OCI-LY1 (cell line): ENCODE measurements at regions not wholly inside any gene's neighbourhood (a gene's known extent, or its start where the extent isn't known, plus 50 kb on each side); places are given as distances from the start of the nearest gene placed in this dataset.

Experiments used
- H2AFZ ChIP-seq: fragments of 200-600 bp; sonication (generic), shearing (Covaris generic); 2 replicates; pipeline ENCODE4 v1.6.0; 2014; ENCODE audit warnings: antibody characterized with exemption, mild to moderate bottlenecking, low read length
- H3F3A ChIP-seq: fragments of 200-600 bp; sonication (generic), shearing (Covaris generic); 2 replicates; pipeline ENCODE4 v1.6.0; 2014; ENCODE audit warnings: mild to moderate bottlenecking, antibody characterized with exemption, low read length, moderate library complexity; ENCODE audit not compliant: insufficient read depth
- H3K27ac ChIP-seq: fragments of 200-600 bp; sonication (generic); 2 replicates; pipeline ENCODE4 v1.5.1; 2014; ENCODE audit warnings: low read length, mixed run types, mild to moderate bottlenecking, low read depth; ENCODE audit not compliant: poor library complexity, severe bottlenecking
- H3K27me3 ChIP-seq: fragments of 200-600 bp; sonication (generic); 2 replicates; pipeline ENCODE4 v1.6.0; 2014; ENCODE audit warnings: antibody characterized with exemption, mild to moderate bottlenecking, low read length, moderate library complexity; ENCODE audit not compliant: insufficient read depth
- H3K36me3 ChIP-seq: fragments of 200-600 bp; sonication (generic); 2 replicates; pipeline ENCODE4 v1.6.1; 2014; ENCODE audit warnings: mild to moderate bottlenecking, antibody characterized with exemption, low read length, moderate library complexity, mixed read lengths; ENCODE audit not compliant: insufficient read depth
- H3K4me1 ChIP-seq: fragments of 200-600 bp; sonication (generic); 2 replicates; pipeline ENCODE4 v1.5.1; 2014; ENCODE audit warnings: mild to moderate bottlenecking, low read length, moderate library complexity; ENCODE audit not compliant: insufficient read depth, severe bottlenecking
- H3K4me2 ChIP-seq: fragments of 200-600 bp; sonication (generic), shearing (Covaris generic); 2 replicates; pipeline ENCODE4 v1.6.1; 2014; ENCODE audit warnings: low read length
- H3K4me3 ChIP-seq: fragments of 200-600 bp; sonication (generic); 2 replicates; pipeline ENCODE4 v1.5.1; 2014; ENCODE audit warnings: low read length, low read depth, mild to moderate bottlenecking, mixed read lengths; ENCODE audit not compliant: poor library complexity, severe bottlenecking
- H3K79me2 ChIP-seq: fragments of 200-600 bp; shearing (Covaris generic); 2 replicates; pipeline ENCODE4 v1.6.1; 2016; ENCODE audit warnings: mixed run types, low read length, mixed read lengths; ENCODE audit not compliant: insufficient read depth
- H3K9ac ChIP-seq: fragments of 200-600 bp; sonication (generic), shearing (Covaris generic); 2 replicates; pipeline ENCODE4 v1.6.1; 2014; ENCODE audit warnings: mild to moderate bottlenecking, low read length, mixed read lengths
- H3K9me2 ChIP-seq: fragments of 200-600 bp; sonication (generic), shearing (Covaris generic); 2 replicates; pipeline ENCODE4 v1.6.1; 2014; ENCODE audit warnings: low read depth, mild to moderate bottlenecking, low read length, mixed read lengths
- H3K9me3 ChIP-seq: fragments of 200-600 bp; shearing (Covaris generic); 2 replicates; pipeline ENCODE4 v1.6.1; 2014; ENCODE audit warnings: low read length, mixed read lengths
- H4K20me1 ChIP-seq: fragments of 200-600 bp; sonication (generic), shearing (Covaris generic); 2 replicates; pipeline ENCODE4 v1.6.0; 2016; ENCODE audit warnings: mild to moderate bottlenecking, low read length; ENCODE audit not compliant: insufficient read depth
- EZH2 ChIP-seq: fragments of 200-600 bp; sonication (generic), shearing (Covaris generic); IDR thresholded peaks from 2 replicates; pipeline ENCODE4 v1.8.0; 2017; ENCODE audit warnings: borderline replicate concordance, mixed run types, mild to moderate bottlenecking, antibody characterized with exemption, low read length, moderate library complexity, mixed read lengths
- TF ChIP-seq, protein P1 (sequence below): fragments of 200-600 bp; sonication (generic), shearing (Covaris generic); IDR thresholded peaks from 2 replicates; pipeline ENCODE4 v1.5.1; 2017; ENCODE audit warnings: mild to moderate bottlenecking, antibody characterized with exemption, low read length, moderate library complexity, mixed read lengths

DNA sequence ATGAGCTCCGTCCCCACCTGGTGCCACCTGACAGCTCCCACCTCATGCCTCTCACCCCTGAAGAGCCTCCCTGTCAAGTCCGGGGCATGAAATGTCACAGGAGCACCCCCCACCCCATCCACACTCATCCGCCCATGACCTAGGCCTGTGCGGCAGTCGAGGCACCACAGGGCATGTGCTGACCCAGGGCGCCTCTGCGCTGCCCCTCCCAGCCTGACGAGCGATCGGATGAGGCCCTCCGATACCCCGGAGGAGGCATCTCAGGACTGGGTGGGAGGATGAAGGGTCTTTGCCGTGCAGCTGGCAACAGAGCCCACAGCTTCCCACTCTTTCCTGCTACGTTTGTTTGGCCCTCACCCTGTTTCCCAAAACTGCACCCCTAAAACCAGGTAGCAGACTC lies 184.4 kb upstream of the TCERG1L start:
- no peak overlapping the region for H2AFZ ChIP-seq
- H3K27ac ChIP-seq, result no peak overlapping the region
- H3K4me2 ChIP-seq, result no peak overlapping the region
- H3K9me2 ChIP-seq, result no peaks in the 10 kb centered on the region
- H3K4me3 ChIP-seq, result no peak overlapping the region
- H4K20me1 ChIP-seq, result no peaks in the 10 kb centered on the region
- H3K9ac ChIP-seq, result no peak overlapping the region
- no peaks in the 10 kb centered on the region for H3K79me2 ChIP-seq
- no peaks in the 10 kb centered on the region for H3K4me1 ChIP-seq
- no peaks in the 10 kb centered on the region for H3K27me3 ChIP-seq
- no peaks in the 10 kb centered on the region for H3K9me3 ChIP-seq
- H3K36me3 ChIP-seq, result no peaks in the 10 kb centered on the region
- TF ChIP-seq EZH2, result no peak
- TF ChIP-seq, protein P1, sequence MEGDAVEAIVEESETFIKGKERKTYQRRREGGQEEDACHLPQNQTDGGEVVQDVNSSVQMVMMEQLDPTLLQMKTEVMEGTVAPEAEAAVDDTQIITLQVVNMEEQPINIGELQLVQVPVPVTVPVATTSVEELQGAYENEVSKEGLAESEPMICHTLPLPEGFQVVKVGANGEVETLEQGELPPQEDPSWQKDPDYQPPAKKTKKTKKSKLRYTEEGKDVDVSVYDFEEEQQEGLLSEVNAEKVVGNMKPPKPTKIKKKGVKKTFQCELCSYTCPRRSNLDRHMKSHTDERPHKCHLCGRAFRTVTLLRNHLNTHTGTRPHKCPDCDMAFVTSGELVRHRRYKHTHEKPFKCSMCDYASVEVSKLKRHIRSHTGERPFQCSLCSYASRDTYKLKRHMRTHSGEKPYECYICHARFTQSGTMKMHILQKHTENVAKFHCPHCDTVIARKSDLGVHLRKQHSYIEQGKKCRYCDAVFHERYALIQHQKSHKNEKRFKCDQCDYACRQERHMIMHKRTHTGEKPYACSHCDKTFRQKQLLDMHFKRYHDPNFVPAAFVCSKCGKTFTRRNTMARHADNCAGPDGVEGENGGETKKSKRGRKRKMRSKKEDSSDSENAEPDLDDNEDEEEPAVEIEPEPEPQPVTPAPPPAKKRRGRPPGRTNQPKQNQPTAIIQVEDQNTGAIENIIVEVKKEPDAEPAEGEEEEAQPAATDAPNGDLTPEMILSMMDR, result no peak
- no peaks in the 10 kb centered on the region for H3F3A ChIP-seq

DNA sequence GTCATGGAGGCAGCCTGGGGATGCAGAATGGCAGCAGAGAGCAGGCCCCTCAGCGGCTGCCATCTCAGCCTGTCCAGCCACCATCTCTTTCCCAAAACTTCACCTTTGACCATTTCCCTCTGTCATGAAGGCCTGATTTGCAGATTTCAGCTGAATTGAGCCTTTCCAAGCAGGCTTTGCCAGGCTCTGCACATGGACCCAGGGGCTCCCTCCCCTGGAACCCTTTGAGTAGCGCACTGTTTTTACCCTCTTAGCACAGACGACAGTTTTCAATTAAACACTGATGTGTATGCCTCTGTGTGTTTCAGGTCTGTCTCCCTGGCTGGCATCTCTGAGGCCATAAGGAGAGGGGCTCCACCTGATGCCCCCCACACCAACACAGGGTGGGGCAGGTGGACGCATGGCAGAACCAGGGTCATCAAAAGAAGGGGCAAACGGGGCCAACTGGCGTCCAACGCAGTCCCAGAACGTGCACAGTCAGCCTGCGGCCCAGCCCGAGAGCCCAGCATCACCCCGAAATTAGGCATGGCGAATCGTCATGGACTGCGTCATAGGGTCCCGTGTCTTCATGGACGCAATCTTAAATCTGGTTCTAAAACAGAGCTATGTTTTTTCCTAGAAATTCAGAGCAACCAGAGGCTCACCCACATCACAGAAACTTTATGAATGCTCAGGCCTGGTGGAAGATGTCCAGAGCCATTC lies 185.0 kb upstream of the TCERG1L start:
- no peaks in the 10 kb centered on the region for H3K9me3 ChIP-seq
- no peak for TF ChIP-seq EZH2
- TF ChIP-seq, protein P1, result no peak
- no peaks in the 10 kb centered on the region for H3K4me1 ChIP-seq
- H3K9me2 ChIP-seq, result no peaks in the 10 kb centered on the region
- no peaks in the 10 kb centered on the region for H4K20me1 ChIP-seq
- no peaks in the 10 kb centered on the region for H3K27me3 ChIP-seq
- no peak overlapping the region for H3K9ac ChIP-seq
- H3K27ac ChIP-seq, result no peak overlapping the region
- no peak overlapping the region for H3K4me3 ChIP-seq
- no peaks in the 10 kb centered on the region for H3K36me3 ChIP-seq
- no peaks in the 10 kb centered on the region for H3F3A ChIP-seq
- H2AFZ ChIP-seq, result no peak overlapping the region
- H3K4me2 ChIP-seq, result no peak overlapping the region
- H3K79me2 ChIP-seq, result no peaks in the 10 kb centered on the region

DNA sequence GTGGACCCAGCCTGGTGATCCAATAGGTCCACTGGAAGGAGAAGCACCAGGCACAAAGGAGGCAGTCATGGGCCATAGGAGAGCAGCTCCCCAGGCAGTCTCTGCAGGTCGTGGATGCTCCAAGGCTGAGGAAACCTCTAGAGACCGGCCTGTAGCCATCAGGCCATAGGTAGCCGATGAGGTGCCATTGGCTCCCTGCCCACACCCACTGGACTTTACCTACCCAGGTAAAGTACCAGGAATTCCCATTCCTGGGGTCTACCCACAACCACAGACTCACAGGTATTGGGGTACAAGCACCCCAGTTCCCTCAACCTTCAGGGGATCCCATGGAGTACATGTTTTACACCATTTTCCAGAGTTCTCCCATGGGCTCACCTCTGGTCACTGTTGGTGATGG lies 188.0 kb upstream of the TCERG1L start:
- Histone ChIP-seq H2AFZ (no peak overlapping the region), H3K9me2 (no peaks in the 10 kb centered on the region), H3K79me2 (no peaks in the 10 kb centered on the region), H3K27ac (no peak overlapping the region), H3K9me3 (peaks cover 7% of the 10 kb centered on the region; the same call in 1 of the 2 replicates), H3K27me3 (no peaks in the 10 kb centered on the region), H3K4me2 (no peak overlapping the region), H4K20me1 (no peaks in the 10 kb centered on the region), H3F3A (no peaks in the 10 kb centered on the region), H3K9ac (no peak overlapping the region), H3K36me3 (no peaks in the 10 kb centered on the region), H3K4me3 (no peak overlapping the region), H3K4me1 (no peaks in the 10 kb centered on the region)
- TF ChIP-seq, protein P1, result no peak
- TF ChIP-seq EZH2, result no peak
